HL-60 (cell line): ENCODE measurements at regions not wholly inside any gene's neighbourhood (a gene's known extent, or its start where the extent isn't known, plus 50 kb on each side); places are given as distances from the start of the nearest gene placed in this dataset.

Source experiments
- DNase-seq, 2 experiments: peaks; one replicate each; pipeline ENCODE4 v3.0.0-alpha.2; 2010 to 2020; ENCODE audit warnings: low read depth in 1 of 2, low spot score in 1 of 2
- H3K27ac ChIP-seq: fragments of 250-450 bp; sonication (Bioruptor Pico); replicated peaks from 2 replicates; pipeline ENCODE4 v1.5.1; 2020; ENCODE audit warnings: mild to moderate bottlenecking, moderate library complexity
- H3K27me3 ChIP-seq: fragments of 250-450 bp; sonication (Bioruptor Pico); 2 replicates; pipeline ENCODE4 v1.5.1; 2021; ENCODE audit warnings: mild to moderate bottlenecking, moderate library complexity; ENCODE audit not compliant: insufficient read depth, poor library complexity, severe bottlenecking
- H3K4me3 ChIP-seq: replicated peaks from 2 replicates; pipeline ENCODE4 v1.5.1; 2011; ENCODE audit warnings: mild to moderate bottlenecking, control low read depth, low read length; ENCODE audit not compliant: insufficient read depth
- GABPA ChIP-seq: IDR thresholded peaks from 2 replicates; pipeline ENCODE4 v1.6.1; 2012; ENCODE audit warnings: low read depth
- POLR2AphosphoS5 ChIP-seq: IDR thresholded peaks from 2 replicates; pipeline ENCODE4 v1.6.1; 2012; ENCODE audit warnings: low read depth
- REST ChIP-seq: IDR thresholded peaks from 2 replicates; pipeline ENCODE4 v1.6.1; 2012; ENCODE audit warnings: low read depth; ENCODE audit not compliant: insufficient replicate concordance
- SPI1 ChIP-seq: IDR thresholded peaks from 2 replicates; pipeline ENCODE4 v1.6.1; 2012; ENCODE audit warnings: low read depth, mild to moderate bottlenecking, borderline replicate concordance
- TF ChIP-seq, protein P1 (sequence below): IDR thresholded peaks from one replicate; pipeline ENCODE4 v1.5.1; 2011; ENCODE audit warnings: low read length, control low read depth, inconsistent platforms; ENCODE audit not compliant: insufficient read depth

GRCh38 chr7:88523645-88524044 lies 217.0 kb upstream of the STEAP4 start:
- Histone ChIP-seq H3K27me3 (no peaks in the 10 kb centered on the region), H3K27ac (no peak overlapping the region), H3K4me3 (no peak overlapping the region)
- no peak for DNase-seq
- no peak for TF ChIP-seq REST

GRCh38 chr7:88522771-88523293 lies 216.1 kb upstream of the STEAP4 start:
- H3K27ac ChIP-seq: no peak overlapping the region
- no peak for DNase-seq

GRCh38 chr7:88516429-88516828 lies 209.7 kb upstream of the STEAP4 start:
- Histone ChIP-seq H3K27ac (no peak overlapping the region), H3K27me3 (no peaks in the 10 kb centered on the region), H3K4me3 (no peak overlapping the region)
- DNase-seq: no peak
- TF ChIP-seq SPI1 (no peak), POLR2AphosphoS5 (no peak), REST (no peak), GABPA (no peak)
- TF ChIP-seq, protein P1, sequence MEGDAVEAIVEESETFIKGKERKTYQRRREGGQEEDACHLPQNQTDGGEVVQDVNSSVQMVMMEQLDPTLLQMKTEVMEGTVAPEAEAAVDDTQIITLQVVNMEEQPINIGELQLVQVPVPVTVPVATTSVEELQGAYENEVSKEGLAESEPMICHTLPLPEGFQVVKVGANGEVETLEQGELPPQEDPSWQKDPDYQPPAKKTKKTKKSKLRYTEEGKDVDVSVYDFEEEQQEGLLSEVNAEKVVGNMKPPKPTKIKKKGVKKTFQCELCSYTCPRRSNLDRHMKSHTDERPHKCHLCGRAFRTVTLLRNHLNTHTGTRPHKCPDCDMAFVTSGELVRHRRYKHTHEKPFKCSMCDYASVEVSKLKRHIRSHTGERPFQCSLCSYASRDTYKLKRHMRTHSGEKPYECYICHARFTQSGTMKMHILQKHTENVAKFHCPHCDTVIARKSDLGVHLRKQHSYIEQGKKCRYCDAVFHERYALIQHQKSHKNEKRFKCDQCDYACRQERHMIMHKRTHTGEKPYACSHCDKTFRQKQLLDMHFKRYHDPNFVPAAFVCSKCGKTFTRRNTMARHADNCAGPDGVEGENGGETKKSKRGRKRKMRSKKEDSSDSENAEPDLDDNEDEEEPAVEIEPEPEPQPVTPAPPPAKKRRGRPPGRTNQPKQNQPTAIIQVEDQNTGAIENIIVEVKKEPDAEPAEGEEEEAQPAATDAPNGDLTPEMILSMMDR: no peak

More at GRCh38 chr7:88522771-88523293, 216.1 kb upstream of the STEAP4 start:
- H3K4me3 ChIP-seq: no peak overlapping the region
- no peak for TF ChIP-seq POLR2AphosphoS5
- TF ChIP-seq, protein P1: no peak
- TF ChIP-seq SPI1: no peak
- no peak for TF ChIP-seq REST
- no peaks in the 10 kb centered on the region for H3K27me3 ChIP-seq

GRCh38 chr7:88515301-88515700 lies 208.6 kb upstream of the STEAP4 start:
- DNase-seq: no peak
- TF ChIP-seq REST (no peak), POLR2AphosphoS5 (no peak), SPI1 (no peak), GABPA (no peak)
- TF ChIP-seq, protein P1: no peak
- H3K27me3 ChIP-seq: no peaks in the 10 kb centered on the region
- no peak overlapping the region for H3K4me3 ChIP-seq
- H3K27ac ChIP-seq: no peak overlapping the region
